CD14-positive monocyte (primary cell): ENCODE measurements at regions not wholly inside any gene's neighbourhood (a gene's known extent, or its start where the extent isn't known, plus 50 kb on each side); places are given as distances from the start of the nearest gene placed in this dataset.

ENCODE experiments used
- DNase-seq, 3 donors: peaks; one replicate each; pipeline ENCODE4 v3.0.0-alpha.2; 2011 to 2022
- H2AFZ ChIP-seq: 2 replicates; pipeline ENCODE4 v1.6.0; 2012; ENCODE audit warnings: mild to moderate bottlenecking, low read depth, low read length, inconsistent platforms; ENCODE audit not compliant: insufficient read depth, poor library complexity, severe bottlenecking
- H3K27ac ChIP-seq, 2 donors: 1 replicate in 1 of 2; 2 replicates in 1 of 2; pipeline ENCODE4 v1.5.1; 2012 to 2013; ENCODE audit warnings: low read length in 2 of 2, control low read depth in 1 of 2, inconsistent platforms in 1 of 2, low read depth in 1 of 2, mild to moderate bottlenecking in 1 of 2
- H3K27me3 ChIP-seq, 2 donors: one replicate each; pipeline versions ENCODE4 v1.6.0 to v1.6.1; 2011 to 2013; ENCODE audit warnings: low read length in 2 of 2; ENCODE audit not compliant: control insufficient read depth in 2 of 2, insufficient read depth in 2 of 2
- H3K36me3 ChIP-seq, 2 donors: replicated peaks in 1 of 2; 1 replicate in 1 of 2; 2 replicates in 1 of 2; pipeline versions ENCODE4 v1.5.1 to v1.6.1; 2012 to 2013; ENCODE audit warnings: low read length in 2 of 2, control low read depth in 1 of 2, inconsistent platforms in 1 of 2, mild to moderate bottlenecking in 1 of 2; ENCODE audit not compliant: insufficient read depth in 2 of 2, control insufficient read depth in 1 of 2
- H3K4me1 ChIP-seq, 2 donors: 1 replicate in 1 of 2; 2 replicates in 1 of 2; pipeline versions ENCODE4 v1.5.1 to v1.6.1; 2012 to 2013; ENCODE audit warnings: low read length in 2 of 2, control low read depth in 1 of 2, inconsistent platforms in 1 of 2, mild to moderate bottlenecking in 1 of 2, moderate library complexity in 1 of 2; ENCODE audit not compliant: insufficient read depth in 2 of 2, control insufficient read depth in 1 of 2
- H3K4me2 ChIP-seq: replicated peaks from 2 replicates; pipeline ENCODE3; 2012; ENCODE audit warnings: low read length, moderate library complexity, mild to moderate bottlenecking; ENCODE audit not compliant: poor library complexity, severe bottlenecking; ENCODE audit errors: extremely low read depth
- H3K4me3 ChIP-seq, 3 experiments: fragments of 200-600 bp in 1 of 3; sonication (generic) in 1 of 3; replicated peaks in 1 of 3; 1 replicate in 2 of 3; 2 replicates in 1 of 3; pipeline ENCODE4 v1.5.1; 2011 to 2013; ENCODE audit warnings: low read length in 3 of 3, mild to moderate bottlenecking in 3 of 3, control low read depth in 2 of 3, low read depth in 2 of 3, inconsistent platforms in 1 of 3, moderate library complexity in 1 of 3
- H3K79me2 ChIP-seq: 2 replicates; pipeline ENCODE4 v1.6.0; 2012; ENCODE audit warnings: mild to moderate bottlenecking, control low read depth, inconsistent platforms, low read length, moderate library complexity; ENCODE audit not compliant: insufficient read depth
- H3K9ac ChIP-seq: 2 replicates; pipeline ENCODE4 v1.6.0; 2017; ENCODE audit warnings: low read length, mild to moderate bottlenecking; ENCODE audit not compliant: insufficient read depth, poor library complexity, severe bottlenecking
- H3K9me3 ChIP-seq, 2 donors: replicated peaks in 1 of 2; 1 replicate in 1 of 2; 2 replicates in 1 of 2; pipeline versions ENCODE4 v1.5.1 to v1.6.1; 2012 to 2013; ENCODE audit warnings: low read length in 2 of 2, control low read depth in 1 of 2; ENCODE audit not compliant: control insufficient read depth in 1 of 2, insufficient read depth in 1 of 2
- H4K20me1 ChIP-seq: 2 replicates; pipeline ENCODE4 v1.6.0; 2012; ENCODE audit warnings: mild to moderate bottlenecking, low read length, control low read depth, moderate library complexity; ENCODE audit not compliant: insufficient read depth
- H3K27ac Mint-ChIP-seq, 7 donors: one replicate each; pipeline ENCODE4 v1.8.0; 2020; ENCODE audit warnings: mild to moderate bottlenecking in 7 of 7, mixed read lengths in 7 of 7, moderate library complexity in 6 of 7, inconsistent platforms in 2 of 7
- H3K27me3 Mint-ChIP-seq, 3 donors: one replicate each; pipeline ENCODE4 v1.8.0; 2021 to 2022; ENCODE audit warnings: low read depth in 3 of 3, mild to moderate bottlenecking in 3 of 3, mixed read lengths in 3 of 3, moderate library complexity in 3 of 3, inconsistent platforms in 1 of 3
- H3K36me3 Mint-ChIP-seq, 2 donors: one replicate each; pipeline ENCODE4 v1.8.0; 2020; ENCODE audit warnings: mixed read lengths in 2 of 2, inconsistent platforms in 1 of 2, mild to moderate bottlenecking in 1 of 2
- H3K4me1 Mint-ChIP-seq: one replicate; pipeline ENCODE4 v1.8.0; 2020; ENCODE audit warnings: mild to moderate bottlenecking, mixed read lengths
- H3K4me3 Mint-ChIP-seq, 2 donors: one replicate each; pipeline ENCODE4 v1.8.0; 2020; ENCODE audit warnings: mild to moderate bottlenecking in 2 of 2, mixed read lengths in 2 of 2, moderate library complexity in 1 of 2
- H3K9me3 Mint-ChIP-seq, 7 donors: one replicate each; pipeline ENCODE4 v1.8.0; 2020 to 2022; ENCODE audit warnings: mixed read lengths in 7 of 7, mild to moderate bottlenecking in 6 of 7, moderate library complexity in 6 of 7, inconsistent platforms in 2 of 7
- CTCF ChIP-seq: fragments of 200-600 bp; IDR thresholded peaks from one replicate; pipeline ENCODE4 v1.8.0; 2022; ENCODE audit warnings: antibody characterized with exemption, mild to moderate bottlenecking
- WGBS: methylation state at CpG from one replicate; pipeline ENCODE4 v1.1.5; 2013; ENCODE audit warnings: missing lambda C conversion rate; ENCODE audit not compliant: insufficient coverage; 5-methylcytosine and 5-hydroxymethylcytosine counted together
- intact Hi-C, 2 donors: fragments of 100-400 bp; cut with micrococcal nuclease; formaldehyde crosslinking; loops; one replicate each; pipeline versions ENCODE4 v1.15.0 to v1.15.1; 2023

- H3K9ac ChIP-seq: peak overlapping the region; percentile 78
- peak overlapping the region; percentile 98 to 100 (median 100) for H3K27ac Mint-ChIP-seq
- H3K27ac ChIP-seq: peak overlapping the region; percentile 97 to 100
- H3K9me3 Mint-ChIP-seq: peaks cover 0 to 5% (median 0%) of the 10 kb centered on the region in 7 donors
- H2AFZ ChIP-seq: no peak overlapping the region
- H3K4me1 Mint-ChIP-seq: peaks cover 55% of the 10 kb centered on the region
- 0% methylated on average over 2 of the region's 7 CpGs for WGBS
- H3K4me2 ChIP-seq: no peak overlapping the region
- H3K27me3 Mint-ChIP-seq: peaks cover 0 to 5% (median 0%) of the 10 kb centered on the region in 3 donors
- peaks cover 32 to 48% of the 10 kb centered on the region in 2 donors for H3K4me1 ChIP-seq
- no peaks in the 10 kb centered on the region for H4K20me1 ChIP-seq
- TF ChIP-seq CTCF: no peak
- H3K79me2 ChIP-seq: no peaks in the 10 kb centered on the region
- no peak overlapping the region for H3K4me3 ChIP-seq
- H3K4me3 Mint-ChIP-seq: peak overlapping the region; percentile 4 to 70
- no peaks in the 10 kb centered on the region for H3K36me3 ChIP-seq
- H3K27me3 ChIP-seq: no peaks in the 10 kb centered on the region
- peaks cover 11 to 16% of the 10 kb centered on the region in 2 donors for H3K36me3 Mint-ChIP-seq
- DNase-seq: peak; percentile 99 to 100 (median 99)
- intact Hi-C loops: loop anchor here in 1 of 2 donors (2.0 to 5.0 kb wide), 2 partner anchors 15 to 319 kb away; no protein-coding TSS in a partner anchor
- H3K9me3 ChIP-seq: no peaks in the 10 kb centered on the region
Measured at GRCh38 chr6:14743474-14744211, 502.2 kb upstream of the JARID2 start.

GRCh38 chr6:14744212-14744556 is 501.7 kb upstream of the JARID2 start:
- Histone ChIP-seq H3K79me2 (no peaks in the 10 kb centered on the region), H4K20me1 (no peaks in the 10 kb centered on the region), H3K4me3 (no peak overlapping the region), H3K9me3 (no peaks in the 10 kb centered on the region), H3K36me3 (no peaks in the 10 kb centered on the region), H3K4me1 (peaks cover 27 to 43% of the 10 kb centered on the region in 2 donors), H3K27ac (peak overlapping the region; percentile 97 to 100), H2AFZ (no peak overlapping the region), H3K27me3 (no peaks in the 10 kb centered on the region), H3K4me2 (no peak overlapping the region), H3K9ac (peak overlapping the region; percentile 78)
- no peak for DNase-seq
- peaks cover 0 to 5% (median 0%) of the 10 kb centered on the region in 7 donors for H3K9me3 Mint-ChIP-seq
- WGBS: no CpG with 5 or more reads among the region's 3 CpGs
- peaks cover 11 to 16% of the 10 kb centered on the region in 2 donors for H3K36me3 Mint-ChIP-seq
- H3K27me3 Mint-ChIP-seq: peaks cover 0 to 5% (median 0%) of the 10 kb centered on the region in 3 donors
- intact Hi-C loops: loop anchor here in 1 of 2 donors (2.0 to 5.0 kb wide), 2 partner anchors 15 to 318 kb away; no protein-coding TSS in a partner anchor
- peaks cover 53% of the 10 kb centered on the region for H3K4me1 Mint-ChIP-seq
- no peak for TF ChIP-seq CTCF
- peak overlapping the region in 1 of 2 donors; percentile 70 for H3K4me3 Mint-ChIP-seq
- peak overlapping the region; percentile 98 to 100 (median 100) for H3K27ac Mint-ChIP-seq
